GM12878 (cell line): ENCODE measurements at regions not wholly inside any gene's neighbourhood (a gene's known extent, or its start where the extent isn't known, plus 50 kb on each side); places are given as distances from the start of the nearest gene placed in this dataset.

ENCODE experiments used
- ATAC-seq: fragments of 200-7000 bp; cut with Tn5 transposase; 3 replicates; pipeline ENCODE4 v1.9.1; 2020; ENCODE audit warnings: mild to moderate bottlenecking, moderate library complexity
- BruUV-seq: library from RNA; stranded (reverse); fragments of 400-500 nt; replicated peaks from 2 replicates; lab custom pipeline; 2021; lab: Mats Ljungman, UMichigan
- CTCF ChIA-PET: fragments of 300-600 bp; sonication (Branson Sonifier 250); formaldehyde crosslinking; extraction: SDS; loops from one replicate; lab custom pipeline; 2021; ENCODE audit warnings: inconsistent platforms; lab: Yijun Ruan, JAX
- POLR2A ChIA-PET: fragments of 350-600 bp; formaldehyde crosslinking; extraction: SDS; loops from one replicate; lab custom pipeline; 2021; ENCODE audit warnings: inconsistent platforms; lab: Charles Lee
- RAD21 ChIA-PET: fragments of 300-600 bp; sonication (Branson Sonifier 250); formaldehyde crosslinking; loops from one replicate; lab custom pipeline; 2023; ENCODE audit warnings: antibody characterized with exemption; ENCODE audit not compliant: unreplicated experiment; lab: Charles Lee
- SMC1A ChIA-PET: fragments of 300-600 bp; sonication (Branson Sonifier 250); formaldehyde crosslinking; loops from one replicate; lab custom pipeline; 2023; ENCODE audit not compliant: unreplicated experiment, uncharacterized antibody; lab: Charles Lee
- DNase-seq: peaks from one replicate; pipeline ENCODE4 v3.0.0-alpha.2; 2011; ENCODE audit warnings: low read depth, low spot score
- FAIRE-seq: peaks from 3 replicates; lab custom pipeline; 2011; peaks lifted over from hg19 to GRCh38; lab: Jason Lieb, UNC
- H2AFZ ChIP-seq: 2 replicates; pipeline ENCODE4 v1.6.0; 2011; ENCODE audit warnings: low read depth, low read length, control low read depth; ENCODE audit not compliant: control insufficient read depth
- H3K27ac ChIP-seq: 2 replicates; pipeline ENCODE4 v1.5.1; 2011; ENCODE audit warnings: control low read depth; ENCODE audit not compliant: control insufficient read depth, insufficient read depth
- H3K27me3 ChIP-seq, 2 experiments: replicated peaks in 1 of 2; 2 replicates each; pipeline versions ENCODE4 v1.6.0 to v1.6.1; 2011; ENCODE audit warnings: low read length in 1 of 2; ENCODE audit not compliant: control insufficient read depth in 2 of 2, insufficient read depth in 2 of 2
- H3K36me3 ChIP-seq, 2 experiments: 2 replicates each; pipeline ENCODE4 v1.5.1; 2011; ENCODE audit warnings: low read length in 1 of 2; ENCODE audit not compliant: control insufficient read depth in 2 of 2, insufficient read depth in 2 of 2
- H3K4me1 ChIP-seq: 2 replicates; pipeline ENCODE4 v1.6.1; 2011; ENCODE audit warnings: mild to moderate bottlenecking, low read length, moderate library complexity, mixed read lengths; ENCODE audit not compliant: control insufficient read depth, insufficient read depth
- H3K4me2 ChIP-seq: 2 replicates; pipeline ENCODE4 v1.6.0; 2011; ENCODE audit warnings: control low read depth; ENCODE audit not compliant: control insufficient read depth, insufficient read depth
- H3K4me3 ChIP-seq: fragments of 200-600 bp; sonication (generic); 2 replicates; pipeline ENCODE4 v1.5.1; 2016
- H3K79me2 ChIP-seq: 2 replicates; pipeline ENCODE4 v1.6.0; 2011; ENCODE audit warnings: low read length; ENCODE audit not compliant: control insufficient read depth, insufficient read depth
- H3K9ac ChIP-seq: 2 replicates; pipeline ENCODE4 v1.8.0; 2011; ENCODE audit warnings: low read length, control low read depth, mixed read lengths; ENCODE audit not compliant: control insufficient read depth, insufficient read depth
- H3K9me3 ChIP-seq: replicated peaks from 3 replicates; pipeline ENCODE4 v1.5.1; 2011; ENCODE audit warnings: mild to moderate bottlenecking, low read length; ENCODE audit not compliant: control insufficient read depth, insufficient read depth
- H4K20me1 ChIP-seq: 2 replicates; pipeline ENCODE4 v1.6.0; 2011; ENCODE audit not compliant: control insufficient read depth, insufficient read depth
- BCL11A ChIP-seq: IDR thresholded peaks from 2 replicates; pipeline ENCODE4 v1.6.1; 2011; ENCODE audit warnings: low read depth, low read length
- BRCA1 ChIP-seq: IDR thresholded peaks from 2 replicates; pipeline ENCODE4 v1.6.1; 2011; ENCODE audit warnings: low read depth, low read length, improper control_type of control experiment
- CREM ChIP-seq: IDR thresholded peaks from 2 replicates; pipeline ENCODE4 v1.6.1; 2014; ENCODE audit warnings: antibody characterized with exemption, low read depth
- EGR1 ChIP-seq, 2 experiments: IDR thresholded peaks; 1 replicate in 1 of 2; 2 replicates in 1 of 2; pipeline ENCODE4 v1.6.1; 2011 to 2012; ENCODE audit warnings: low read depth in 2 of 2, low read length in 2 of 2, borderline replicate concordance in 1 of 2, mild to moderate bottlenecking in 1 of 2, moderate library complexity in 1 of 2
- ESRRA ChIP-seq: IDR thresholded peaks from 2 replicates; pipeline ENCODE4 v1.6.1; 2012; ENCODE audit warnings: mild to moderate bottlenecking, low read length, improper control_type of control experiment
- ETV6 ChIP-seq, 2 experiments: fragments of 450-650 bp in 1 of 2; IDR thresholded peaks in 1 of 2; conservative IDR thresholded peaks in 1 of 2; 2 replicates each; pipeline ENCODE4 v1.6.1; 2014; ENCODE audit warnings: antibody characterized with exemption in 1 of 2, borderline replicate concordance in 1 of 2, low read depth in 1 of 2, mild to moderate bottlenecking in 1 of 2, moderate library complexity in 1 of 2
- REST ChIP-seq: IDR thresholded peaks from 2 replicates; pipeline ENCODE4 v1.6.1; 2012; ENCODE audit warnings: mild to moderate bottlenecking, low read depth, low read length
- RFX5 ChIP-seq: IDR thresholded peaks from 2 replicates; pipeline ENCODE4 v1.6.1; 2011; ENCODE audit warnings: low read depth, low read length, improper control_type of control experiment
- SMAD5 ChIP-seq: IDR thresholded peaks from 2 replicates; pipeline ENCODE4 v1.6.1; 2016; ENCODE audit warnings: antibody characterized with exemption, low read depth
- SPI1 ChIP-seq: IDR thresholded peaks from 2 replicates; pipeline ENCODE4 v1.6.1; 2011; ENCODE audit warnings: low read depth, mild to moderate bottlenecking, low read length, moderate library complexity, borderline replicate concordance; ENCODE audit not compliant: insufficient read depth
- SRF ChIP-seq, 2 experiments: IDR thresholded peaks; 2 replicates each; pipeline ENCODE4 v1.6.1; 2011; ENCODE audit warnings: low read depth in 2 of 2, low read length in 2 of 2, mild to moderate bottlenecking in 1 of 2, moderate library complexity in 1 of 2
- SUZ12 ChIP-seq: fragments of 200-600 bp; sonication (generic); IDR thresholded peaks from one replicate; pipeline ENCODE4 v1.6.1; 2018; ENCODE audit warnings: antibody characterized with exemption, mild to moderate bottlenecking; ENCODE audit not compliant: unreplicated experiment
- TCF3 ChIP-seq: IDR thresholded peaks from 2 replicates; pipeline ENCODE4 v1.6.1; 2012; ENCODE audit warnings: low read depth, mild to moderate bottlenecking, low read length, borderline replicate concordance; ENCODE audit not compliant: insufficient read depth
- WGBS: methylation state at CpG from one replicate; pipeline ENCODE4 v1.1.6; 2016; ENCODE audit warnings: low lambda C conversion rate; ENCODE audit not compliant: insufficient replicate concordance, insufficient coverage; ENCODE audit errors: missing lambda C conversion rate; 5-methylcytosine and 5-hydroxymethylcytosine counted together
- in situ Hi-C: fragments of 300-500 bp; cut with MboI; formaldehyde crosslinking; loops from 9 replicates; pipeline ENCODE4 v1.14.3; 2018; ENCODE audit warnings: mixed read lengths
- intact Hi-C: fragments of 100-400 bp; cut with micrococcal nuclease; formaldehyde crosslinking; loops from one replicate; pipeline ENCODE4 v1.14.2; 2022; ENCODE audit not compliant: unreplicated experiment
- TF ChIP-seq, protein P1 (sequence below): fragments of 450-650 bp; IDR thresholded peaks from 2 replicates; pipeline ENCODE4 v1.6.1; 2018; ENCODE audit warnings: mild to moderate bottlenecking, low read depth, moderate library complexity; ENCODE audit not compliant: partially characterized antibody

DNA sequence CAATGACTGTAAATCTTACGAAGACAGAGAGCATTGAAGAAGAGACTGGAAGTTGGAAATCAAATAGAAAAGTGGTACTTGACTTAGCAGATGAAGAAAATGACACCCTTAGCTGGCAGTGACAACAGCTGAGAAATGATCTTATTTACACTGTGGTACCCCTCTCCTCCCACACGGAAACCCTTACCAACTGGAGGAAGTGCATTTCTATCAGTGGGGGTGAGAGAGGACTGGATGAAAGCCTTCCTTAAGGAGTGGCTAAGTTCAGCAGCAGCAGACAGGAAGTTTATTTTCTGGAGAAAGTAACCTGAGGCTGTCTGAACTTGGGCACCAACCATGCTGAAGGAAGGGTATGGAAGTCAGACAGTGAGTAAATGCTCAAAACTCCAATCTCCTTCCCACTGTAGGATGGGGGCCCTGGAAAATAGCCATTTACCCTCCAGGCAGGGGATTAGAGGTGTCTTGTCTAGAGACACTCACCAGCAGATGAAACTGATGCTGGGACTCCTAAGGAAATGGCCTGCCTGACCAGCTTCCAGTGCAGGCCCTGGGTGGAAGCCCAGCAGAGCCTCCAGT is 160.2 kb upstream of the NCK2 start:
- no peak overlapping the region for H3K9ac ChIP-seq
- in situ Hi-C loops: no loop called here
- ATAC-seq: no peak
- intact Hi-C loops: no loop called here
- BruUV-seq: no TSS peak
- peaks cover 2% of the 10 kb centered on the region; the same call in 1 of the 3 replicates for H3K9me3 ChIP-seq
- H2AFZ ChIP-seq: no peak overlapping the region
- H3K36me3 ChIP-seq: no peaks in the 10 kb centered on the region
- SMC1A ChIA-PET: no interaction called here
- H3K4me2 ChIP-seq: no peak overlapping the region
- TF ChIP-seq CREM: no peak
- no peak for TF ChIP-seq ETV6 (conservative IDR thresholded peaks at IDR 0.05 in 1 of 2, IDR thresholded peaks at IDR 0.05 in 1 of 2; ENCODE audit: borderline replicate concordance in 1 of 2, low read depth in 1 of 2)
- no peak for TF ChIP-seq BRCA1
- TF ChIP-seq SMAD5: no peak
- TF ChIP-seq EGR1 (IDR thresholded peaks at IDR 0.05; ENCODE audit: borderline replicate concordance in 1 of 2, low read depth in 2 of 2, low read length in 2 of 2): no peak
- no peak for TF ChIP-seq REST
- TF ChIP-seq SPI1: no peak
- no peak for TF ChIP-seq SUZ12
- TF ChIP-seq RFX5: no peak
- TF ChIP-seq TCF3: no peak
- TF ChIP-seq, protein P1, sequence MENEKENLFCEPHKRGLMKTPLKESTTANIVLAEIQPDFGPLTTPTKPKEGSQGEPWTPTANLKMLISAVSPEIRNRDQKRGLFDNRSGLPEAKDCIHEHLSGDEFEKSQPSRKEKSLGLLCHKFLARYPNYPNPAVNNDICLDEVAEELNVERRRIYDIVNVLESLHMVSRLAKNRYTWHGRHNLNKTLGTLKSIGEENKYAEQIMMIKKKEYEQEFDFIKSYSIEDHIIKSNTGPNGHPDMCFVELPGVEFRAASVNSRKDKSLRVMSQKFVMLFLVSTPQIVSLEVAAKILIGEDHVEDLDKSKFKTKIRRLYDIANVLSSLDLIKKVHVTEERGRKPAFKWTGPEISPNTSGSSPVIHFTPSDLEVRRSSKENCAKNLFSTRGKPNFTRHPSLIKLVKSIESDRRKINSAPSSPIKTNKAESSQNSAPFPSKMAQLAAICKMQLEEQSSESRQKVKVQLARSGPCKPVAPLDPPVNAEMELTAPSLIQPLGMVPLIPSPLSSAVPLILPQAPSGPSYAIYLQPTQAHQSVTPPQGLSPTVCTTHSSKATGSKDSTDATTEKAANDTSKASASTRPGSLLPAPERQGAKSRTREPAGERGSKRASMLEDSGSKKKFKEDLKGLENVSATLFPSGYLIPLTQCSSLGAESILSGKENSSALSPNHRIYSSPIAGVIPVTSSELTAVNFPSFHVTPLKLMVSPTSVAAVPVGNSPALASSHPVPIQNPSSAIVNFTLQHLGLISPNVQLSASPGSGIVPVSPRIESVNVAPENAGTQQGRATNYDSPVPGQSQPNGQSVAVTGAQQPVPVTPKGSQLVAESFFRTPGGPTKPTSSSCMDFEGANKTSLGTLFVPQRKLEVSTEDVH: no peak
- TF ChIP-seq ESRRA: no peak
- TF ChIP-seq BCL11A: no peak
- TF ChIP-seq SRF (IDR thresholded peaks at IDR 0.05; ENCODE audit: low read depth in 2 of 2, low read length in 2 of 2): no peak
- TF ChIP-seq, all 136 proteins: peak for 0
- Histone ChIP-seq H3K27me3 (no peaks in the 10 kb centered on the region; a peak in 2 of 4 replicates), H3K27ac (no peak overlapping the region), H3K79me2 (no peaks in the 10 kb centered on the region), H3K4me3 (no peak overlapping the region), H3K4me1 (no peaks in the 10 kb centered on the region), H4K20me1 (no peaks in the 10 kb centered on the region)
- FAIRE-seq (no peak), DNase-seq (no peak)
- 20% methylated on average over 2 of the region's 2 CpGs for WGBS
- ChIA-PET POLR2A (no interaction called here), CTCF (no interaction called here), RAD21 (no interaction called here)
